GM19395 (cell line): ENCODE measurements at regions not wholly inside any gene's neighbourhood (a gene's known extent, or its start where the extent isn't known, plus 50 kb on each side); places are given as distances from the start of the nearest gene placed in this dataset.
"Not testable (repeated sequence)": the region's sequence is repeated elsewhere in the genome, so short reads cannot be mapped to it uniquely, and the experiment has no call there.

Experiments used
- ATAC-seq: cut with Tn5 transposase; IDR thresholded peaks from one replicate; pipeline ENCODE4 v1.9.1; 2021; ENCODE audit warnings: mild to moderate bottlenecking, moderate library complexity; ENCODE audit not compliant: unreplicated experiment

GRCh38 chr13:87975035-87975434 is 303.9 kb downstream of the SLITRK5 start:
- no peak for ATAC-seq

- ATAC-seq: not testable (repeated sequence)
Observed at GRCh38 chr13:87976650-87977049, 305.5 kb downstream of the SLITRK5 start.

DNA sequence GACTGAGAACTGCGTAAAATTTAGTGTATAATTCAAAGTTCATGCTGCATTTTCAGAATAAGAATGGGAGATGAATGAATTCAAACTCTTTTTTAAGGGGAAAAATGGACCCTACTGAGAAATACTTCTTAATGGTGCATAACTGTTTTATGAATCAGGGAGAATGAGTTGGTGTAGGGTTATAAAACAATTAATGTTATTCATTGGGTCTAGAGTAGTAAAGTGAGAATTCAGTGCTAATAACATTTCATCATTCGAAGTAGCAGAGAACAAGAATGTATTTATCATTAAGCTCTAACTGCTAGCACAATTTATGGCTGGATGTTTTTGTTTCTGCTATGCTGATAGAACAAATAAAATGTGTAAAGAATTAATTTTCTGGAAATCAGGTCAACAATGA is 310.2 kb downstream of the SLITRK5 start:
- ATAC-seq: no peak

GRCh38 chr13:87982400-87982799 is 311.2 kb downstream of the SLITRK5 start:
- ATAC-seq: no peak

DNA sequence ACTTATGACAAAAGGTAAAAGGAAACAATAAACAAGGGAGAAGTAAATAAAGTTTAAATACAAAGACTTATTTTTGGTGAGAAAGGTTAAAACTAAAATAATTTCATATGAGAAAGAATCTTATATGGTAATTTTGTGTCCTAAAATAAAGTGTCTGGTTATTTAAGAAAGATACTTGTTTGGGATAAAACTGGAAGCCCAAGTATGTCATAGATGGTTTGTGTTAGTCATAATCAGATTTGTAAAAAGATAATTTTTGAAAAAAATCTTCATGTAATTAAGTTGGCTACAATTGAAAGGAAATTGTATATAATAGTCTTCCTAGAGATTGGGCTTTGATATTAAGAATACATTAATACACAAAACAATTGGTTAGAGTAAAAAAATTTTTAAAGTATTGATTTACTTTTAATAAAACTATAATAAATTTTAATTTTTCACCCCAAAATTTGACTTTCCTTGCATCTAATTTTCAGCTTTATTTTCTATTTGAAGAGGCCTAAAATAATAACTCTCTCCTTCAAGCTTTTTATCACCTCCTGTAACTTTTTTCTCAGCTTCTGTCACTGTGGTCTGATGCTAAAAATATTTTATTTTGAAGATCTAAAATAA is 315.6 kb downstream of the SLITRK5 start:
- ATAC-seq: no peak

GRCh38 chr13:87998081-87998480 is 326.9 kb downstream of the SLITRK5 start:
- ATAC-seq: no peak

DNA sequence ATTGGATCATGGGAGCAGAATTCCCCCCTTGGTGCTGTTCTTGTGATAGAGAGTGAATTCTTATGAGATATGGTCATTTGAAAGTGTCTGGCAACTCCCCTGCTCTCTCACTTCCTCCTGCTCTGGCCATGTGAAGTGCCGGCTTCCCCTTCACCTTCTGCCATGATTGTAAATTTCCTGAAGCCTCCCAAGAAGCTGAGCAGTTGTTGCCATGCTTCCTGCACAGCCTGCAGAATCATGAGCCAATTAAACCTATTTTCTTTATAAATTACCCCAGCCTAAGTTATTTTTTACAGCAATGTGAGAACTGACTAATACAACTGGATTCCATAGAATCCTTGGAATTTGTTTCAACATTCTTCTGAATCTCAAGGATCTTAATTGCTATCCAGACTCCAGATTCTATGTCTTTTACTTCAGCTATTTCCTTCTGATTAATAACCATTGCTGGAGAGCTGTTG is 328.1 kb downstream of the SLITRK5 start:
- no peak for ATAC-seq

DNA sequence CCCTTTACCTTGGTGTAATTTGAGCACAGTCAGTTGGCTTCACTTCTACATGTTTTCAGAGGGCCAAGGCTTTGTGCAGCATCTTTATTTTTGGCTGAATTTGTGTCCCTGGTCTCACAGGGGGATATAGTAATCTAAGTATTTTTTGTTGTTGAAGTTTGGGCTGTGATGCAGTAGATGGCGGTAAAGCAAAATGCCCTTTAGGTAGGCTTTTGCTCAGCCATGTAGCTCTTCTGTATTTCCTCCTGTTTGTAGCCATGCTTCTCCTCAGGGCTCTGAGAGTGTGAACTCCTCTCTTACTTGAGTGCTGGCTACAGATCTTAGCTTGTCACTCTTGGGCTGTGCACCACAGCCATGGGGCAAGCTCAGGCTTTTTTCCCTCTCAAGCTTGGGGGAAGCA is 328.6 kb downstream of the SLITRK5 start:
- ATAC-seq: no peak

DNA sequence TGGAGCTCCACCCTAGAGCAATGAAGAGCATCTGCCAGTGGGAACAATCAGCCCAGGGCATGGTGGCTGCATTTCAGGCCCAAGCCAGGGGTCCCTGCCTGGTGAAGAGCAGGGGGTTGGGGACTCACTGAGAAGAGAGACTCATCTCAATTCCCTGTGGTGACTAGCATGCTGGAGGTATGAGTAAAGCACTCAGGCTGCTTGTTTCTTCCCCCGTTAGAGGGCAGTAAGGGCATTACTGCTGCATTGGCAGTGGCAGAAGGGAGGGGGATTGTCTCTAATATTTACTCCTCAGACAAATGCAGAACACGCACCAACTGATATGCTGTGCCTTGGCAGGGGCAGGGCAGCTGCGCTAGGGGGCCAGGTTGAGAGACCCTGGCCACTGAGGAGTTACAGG is 329.1 kb downstream of the SLITRK5 start:
- ATAC-seq: no peak

GRCh38 chr13:88000787-88001186 is 329.6 kb downstream of the SLITRK5 start:
- ATAC-seq: no peak

GRCh38 chr13:88005188-88005587 is 334.0 kb downstream of the SLITRK5 start:
- no peak for ATAC-seq

- ATAC-seq: no peak
Observed at GRCh38 chr13:88014527-88014926, 343.4 kb downstream of the SLITRK5 start.

DNA sequence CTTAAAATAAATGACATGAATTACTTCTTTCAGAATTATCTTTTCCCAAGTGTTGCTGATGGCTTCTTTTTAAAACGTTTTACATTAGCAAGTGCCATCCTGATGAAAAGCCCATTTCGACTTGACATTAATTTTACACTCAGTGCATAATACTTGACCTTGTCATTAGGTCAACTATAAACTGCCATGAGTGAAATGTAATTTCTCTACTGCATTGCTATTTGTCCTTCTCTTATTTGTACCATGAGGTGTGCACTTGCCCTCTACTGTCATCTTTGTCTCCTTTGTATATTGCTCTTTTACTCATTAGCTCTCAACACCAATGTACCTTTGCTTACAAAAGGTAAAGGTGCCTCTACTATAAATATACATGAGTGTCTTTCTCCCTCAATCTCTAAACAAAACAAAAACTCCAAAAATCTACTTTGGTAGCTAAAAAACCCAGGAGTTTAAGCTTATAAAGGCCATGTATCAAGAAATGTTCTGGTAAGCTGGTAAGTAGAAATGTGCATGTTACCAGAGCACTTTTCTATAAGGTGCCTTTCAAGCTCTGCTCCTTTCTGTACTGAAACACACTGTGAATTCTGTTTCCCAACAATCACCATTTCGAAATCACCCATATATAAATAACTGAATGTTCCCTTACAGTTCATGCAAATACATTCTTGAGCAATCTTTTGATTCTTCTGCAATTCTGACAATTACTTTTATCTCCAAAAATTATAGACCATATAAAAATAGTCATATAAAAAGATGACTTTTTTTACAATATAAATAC is 351.4 kb downstream of the SLITRK5 start:
- no peak for ATAC-seq

DNA sequence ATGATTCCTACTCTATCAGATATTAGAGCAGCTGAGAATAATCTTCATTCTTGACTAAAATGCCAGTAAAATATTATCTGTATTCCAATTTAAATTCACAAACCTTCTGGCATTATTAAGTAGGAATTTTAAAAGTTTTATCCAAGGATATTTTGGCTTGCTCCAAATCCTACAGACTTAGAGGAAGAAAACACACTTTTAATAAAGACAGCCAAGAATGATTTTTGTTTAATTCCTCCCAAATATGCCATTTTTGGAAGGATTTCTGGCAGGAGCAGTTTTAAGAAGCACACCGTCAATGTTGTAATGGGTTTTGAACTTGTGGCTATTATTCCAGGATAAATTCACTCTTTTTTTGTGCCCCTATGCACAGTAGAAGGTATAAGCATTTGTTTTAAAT is 355.1 kb downstream of the SLITRK5 start:
- ATAC-seq: no peak

DNA sequence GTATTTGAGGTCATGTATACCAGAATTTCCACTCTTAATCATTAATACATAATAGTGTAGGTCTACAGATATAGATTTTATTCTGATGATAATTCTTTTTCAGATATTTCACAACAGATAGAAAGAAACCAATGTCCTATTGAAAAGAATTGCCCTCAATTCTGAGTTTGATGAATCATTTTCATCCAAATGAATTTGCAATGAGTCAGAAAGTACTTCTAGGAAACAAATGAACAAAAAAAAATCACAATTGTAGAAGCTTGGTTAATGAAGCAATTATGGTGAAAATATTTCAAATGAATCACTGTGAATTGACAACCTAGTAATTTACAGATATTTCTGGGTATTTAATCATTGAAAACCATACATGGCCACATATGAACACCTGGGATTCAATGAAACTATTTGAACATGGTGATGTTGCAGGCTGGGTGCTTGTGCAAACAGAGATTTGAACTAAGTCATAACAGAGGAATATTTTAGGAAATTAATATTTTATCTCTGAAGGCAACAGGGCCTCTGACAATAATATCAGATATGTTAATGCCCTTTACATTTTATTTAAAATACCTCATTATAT is 360.9 kb downstream of the SLITRK5 start:
- no peak for ATAC-seq

GRCh38 chr13:88036205-88036604 is 365.0 kb downstream of the SLITRK5 start:
- not testable (repeated sequence) for ATAC-seq

DNA sequence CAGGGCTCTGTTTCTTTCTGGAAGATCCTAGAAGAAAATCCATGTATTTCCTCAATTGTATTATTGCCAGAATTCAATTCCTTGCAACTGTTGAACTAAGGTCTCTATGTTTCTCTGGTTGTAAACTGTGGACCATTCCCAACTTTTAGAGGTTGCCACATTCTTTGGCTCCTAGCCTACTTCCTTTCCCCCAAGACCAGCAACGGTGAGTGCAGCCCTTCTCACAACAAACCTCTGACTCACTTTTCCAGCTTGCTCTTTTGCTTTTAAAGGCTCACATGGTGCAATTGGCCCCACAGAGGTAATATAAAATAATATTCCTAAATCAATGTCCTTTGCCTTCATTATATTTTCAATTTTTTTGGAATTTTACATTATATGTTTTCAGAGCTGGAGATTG is 371.3 kb downstream of the SLITRK5 start:
- ATAC-seq: no peak

GRCh38 chr13:88051746-88052482 is 380.7 kb downstream of the SLITRK5 start:
- ATAC-seq: no peak

GRCh38 chr13:88063741-88064140 is 392.6 kb downstream of the SLITRK5 start:
- no peak for ATAC-seq

GRCh38 chr13:88066847-88067246 is 395.7 kb downstream of the SLITRK5 start:
- ATAC-seq: no peak

DNA sequence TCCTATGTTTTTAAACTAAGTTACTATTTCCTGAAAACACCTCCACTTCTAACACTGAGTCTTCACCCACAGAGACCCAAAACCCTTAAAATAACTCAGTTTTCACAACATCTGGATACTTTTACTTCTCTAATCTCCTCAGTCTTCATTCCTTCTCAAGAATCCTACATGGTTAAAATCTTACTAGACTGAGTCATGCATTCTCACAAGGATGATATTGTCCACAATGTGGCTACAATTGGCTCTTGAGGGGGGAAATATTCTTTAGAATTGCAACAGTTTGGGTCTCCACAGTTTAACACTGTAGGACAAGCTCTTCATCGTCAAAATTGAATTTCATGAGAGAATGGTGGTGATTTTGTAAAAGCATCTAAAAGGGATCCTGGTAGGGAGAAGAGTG is 397.1 kb downstream of the SLITRK5 start:
- ATAC-seq: no peak
